ENCODE measurements at regions not wholly inside any gene's neighbourhood (a gene's known extent, or its start where the extent isn't known, plus 50 kb on each side); places are given as distances from the start of the nearest gene placed in this dataset.

- TF ChIP-seq CTCF (IDR thresholded peaks at IDR 0.05) (no peak), POLR2A (IDR thresholded peaks at IDR 0.05) (no peak)
Measured at GRCh38 chr6:25192590-25193459, 86.3 kb upstream of the CARMIL1 start.
